ENCODE measurements at regions not wholly inside any gene's neighbourhood (a gene's known extent, or its start where the extent isn't known, plus 50 kb on each side); places are given as distances from the start of the nearest gene placed in this dataset.

DNA sequence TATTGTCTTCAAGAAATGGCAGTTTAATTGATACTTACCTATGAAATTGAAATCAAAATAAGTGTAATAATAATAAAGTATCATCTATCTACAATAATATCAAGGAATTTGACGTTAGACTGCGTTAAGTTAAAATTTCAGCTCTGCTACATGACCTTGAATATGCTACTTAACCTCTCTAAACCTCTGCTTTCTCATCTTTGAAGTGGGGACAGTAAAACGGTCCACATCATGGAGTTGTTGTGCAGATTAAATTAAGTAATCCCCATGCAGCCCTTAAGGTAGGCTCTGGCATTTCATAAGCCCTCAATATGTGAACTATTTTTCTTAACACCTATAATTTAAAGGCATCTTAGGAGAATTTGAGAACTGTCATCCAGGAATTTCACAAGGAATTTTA lies 252.4 kb upstream of the PHF14 start:
- no peak for TF ChIP-seq POLR2AphosphoS5 (IDR thresholded peaks at IDR 0.05; ENCODE audit: low read depth, low read length)
- TF ChIP-seq, protein P1, sequence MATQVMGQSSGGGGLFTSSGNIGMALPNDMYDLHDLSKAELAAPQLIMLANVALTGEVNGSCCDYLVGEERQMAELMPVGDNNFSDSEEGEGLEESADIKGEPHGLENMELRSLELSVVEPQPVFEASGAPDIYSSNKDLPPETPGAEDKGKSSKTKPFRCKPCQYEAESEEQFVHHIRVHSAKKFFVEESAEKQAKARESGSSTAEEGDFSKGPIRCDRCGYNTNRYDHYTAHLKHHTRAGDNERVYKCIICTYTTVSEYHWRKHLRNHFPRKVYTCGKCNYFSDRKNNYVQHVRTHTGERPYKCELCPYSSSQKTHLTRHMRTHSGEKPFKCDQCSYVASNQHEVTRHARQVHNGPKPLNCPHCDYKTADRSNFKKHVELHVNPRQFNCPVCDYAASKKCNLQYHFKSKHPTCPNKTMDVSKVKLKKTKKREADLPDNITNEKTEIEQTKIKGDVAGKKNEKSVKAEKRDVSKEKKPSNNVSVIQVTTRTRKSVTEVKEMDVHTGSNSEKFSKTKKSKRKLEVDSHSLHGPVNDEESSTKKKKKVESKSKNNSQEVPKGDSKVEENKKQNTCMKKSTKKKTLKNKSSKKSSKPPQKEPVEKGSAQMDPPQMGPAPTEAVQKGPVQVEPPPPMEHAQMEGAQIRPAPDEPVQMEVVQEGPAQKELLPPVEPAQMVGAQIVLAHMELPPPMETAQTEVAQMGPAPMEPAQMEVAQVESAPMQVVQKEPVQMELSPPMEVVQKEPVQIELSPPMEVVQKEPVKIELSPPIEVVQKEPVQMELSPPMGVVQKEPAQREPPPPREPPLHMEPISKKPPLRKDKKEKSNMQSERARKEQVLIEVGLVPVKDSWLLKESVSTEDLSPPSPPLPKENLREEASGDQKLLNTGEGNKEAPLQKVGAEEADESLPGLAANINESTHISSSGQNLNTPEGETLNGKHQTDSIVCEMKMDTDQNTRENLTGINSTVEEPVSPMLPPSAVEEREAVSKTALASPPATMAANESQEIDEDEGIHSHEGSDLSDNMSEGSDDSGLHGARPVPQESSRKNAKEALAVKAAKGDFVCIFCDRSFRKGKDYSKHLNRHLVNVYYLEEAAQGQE (IDR thresholded peaks at IDR 0.05; ENCODE audit: insufficient read depth in 1 of 2, low read depth in 2 of 2, low read length in 2 of 2), result no peak
- TF ChIP-seq TAF1 (IDR thresholded peaks at IDR 0.05; ENCODE audit: borderline replicate concordance, insufficient read depth, low read length), result no peak

All from PFSK-1 (cell line).